SJCRH30 (cell line): ENCODE measurements at regions not wholly inside any gene's neighbourhood (a gene's known extent, or its start where the extent isn't known, plus 50 kb on each side); places are given as distances from the start of the nearest gene placed in this dataset.
A peak's percentile ranks its signal among the peaks of the same experiment; 100 is the strongest.
"Not testable (repeated sequence)": the region's sequence is repeated elsewhere in the genome, so short reads cannot be mapped to it uniquely, and the experiment has no call there.

ENCODE experiments used
- DNase-seq, 2 experiments: peaks; one replicate each; pipeline ENCODE4 v3.0.0-alpha.2; 2015 to 2020
- H3K27ac ChIP-seq: fragments of 250-450 bp; sonication (Bioruptor Pico); 2 replicates; pipeline ENCODE4 v1.5.1; 2020; ENCODE audit warnings: mild to moderate bottlenecking, moderate library complexity
- H3K27me3 ChIP-seq: fragments of 250-450 bp; sonication (Bioruptor Pico); 2 replicates; pipeline ENCODE4 v1.5.1; 2020; ENCODE audit warnings: mild to moderate bottlenecking, moderate library complexity
- H3K36me3 ChIP-seq: fragments of 250-450 bp; sonication (Bioruptor Pico); 2 replicates; pipeline ENCODE4 v1.5.1; 2020; ENCODE audit warnings: mild to moderate bottlenecking, moderate library complexity
- H3K4me1 ChIP-seq: fragments of 250-450 bp; sonication (Bioruptor Pico); 2 replicates; pipeline ENCODE4 v1.5.1; 2020; ENCODE audit warnings: mild to moderate bottlenecking, moderate library complexity
- H3K4me3 ChIP-seq: fragments of 250-450 bp; sonication (Bioruptor Pico); 2 replicates; pipeline ENCODE4 v1.5.1; 2020; ENCODE audit warnings: mild to moderate bottlenecking, moderate library complexity
- H3K9me3 ChIP-seq: fragments of 250-450 bp; sonication (Bioruptor Pico); replicated peaks from 2 replicates; pipeline ENCODE4 v1.5.1; 2020; ENCODE audit warnings: mild to moderate bottlenecking, moderate library complexity

DNA sequence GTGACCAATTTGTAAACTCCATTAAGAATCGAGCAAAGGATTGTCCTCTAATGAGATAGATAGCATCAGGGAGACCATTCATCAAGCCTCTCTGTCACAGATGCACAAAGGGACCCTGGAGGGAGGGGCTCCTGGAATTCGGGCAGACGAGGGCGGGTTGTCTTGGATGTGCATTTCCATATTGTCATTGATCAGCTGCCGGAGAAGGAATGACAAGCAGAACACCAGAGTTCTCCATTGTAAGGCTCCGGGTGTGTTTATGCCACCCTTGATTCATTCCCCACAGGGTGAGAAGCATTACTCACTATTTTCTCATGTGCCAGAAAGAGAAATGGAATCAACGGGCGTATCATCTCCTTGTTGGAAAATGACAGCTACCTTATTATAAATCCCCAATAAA is 167.5 kb downstream of the EBLN2 start:
- Histone ChIP-seq H3K4me1 (peaks cover 3% of the 10 kb centered on the region; the same call in 1 of the 2 replicates), H3K27ac (no peak overlapping the region), H3K4me3 (no peak overlapping the region), H3K36me3 (no peaks in the 10 kb centered on the region), H3K27me3 (no peaks in the 10 kb centered on the region), H3K9me3 (no peaks in the 10 kb centered on the region)
- DNase-seq = no peak

- Histone ChIP-seq H3K4me3 (no peak overlapping the region), H3K36me3 (no peaks in the 10 kb centered on the region), H3K9me3 (no peaks in the 10 kb centered on the region), H3K27ac (no peak overlapping the region), H3K27me3 (no peaks in the 10 kb centered on the region), H3K4me1 (peaks cover 18% of the 10 kb centered on the region)
- no peak for DNase-seq
Measured at GRCh38 chr3:73234354-73235014, 173.0 kb downstream of the EBLN2 start.

DNA sequence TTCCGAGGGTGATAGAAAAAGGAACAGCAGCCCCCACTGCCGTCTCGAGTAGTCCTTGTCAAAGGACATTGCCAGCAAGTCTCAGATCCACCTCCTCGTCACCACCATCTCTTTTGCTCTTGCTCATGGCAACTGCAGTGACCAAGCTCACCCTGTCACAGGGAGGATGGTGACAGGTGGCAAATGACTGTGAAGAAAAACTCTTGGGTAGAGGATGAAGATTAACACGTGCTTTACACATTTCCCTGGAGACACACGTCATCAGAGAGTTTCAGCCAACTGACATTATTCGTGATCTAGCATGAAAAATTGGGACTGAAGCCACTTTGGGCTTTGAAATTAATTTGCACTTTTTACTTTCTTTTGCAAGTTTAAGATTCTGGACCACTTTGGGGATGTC is 174.3 kb downstream of the EBLN2 start:
- H3K4me3 ChIP-seq = no peak overlapping the region
- peak overlapping the region; percentile 61 for H3K27ac ChIP-seq
- DNase-seq = peak; percentile 44 to 67
- no peaks in the 10 kb centered on the region for H3K36me3 ChIP-seq
- no peaks in the 10 kb centered on the region for H3K9me3 ChIP-seq
- no peaks in the 10 kb centered on the region for H3K27me3 ChIP-seq
- peaks cover 18% of the 10 kb centered on the region for H3K4me1 ChIP-seq

DNA sequence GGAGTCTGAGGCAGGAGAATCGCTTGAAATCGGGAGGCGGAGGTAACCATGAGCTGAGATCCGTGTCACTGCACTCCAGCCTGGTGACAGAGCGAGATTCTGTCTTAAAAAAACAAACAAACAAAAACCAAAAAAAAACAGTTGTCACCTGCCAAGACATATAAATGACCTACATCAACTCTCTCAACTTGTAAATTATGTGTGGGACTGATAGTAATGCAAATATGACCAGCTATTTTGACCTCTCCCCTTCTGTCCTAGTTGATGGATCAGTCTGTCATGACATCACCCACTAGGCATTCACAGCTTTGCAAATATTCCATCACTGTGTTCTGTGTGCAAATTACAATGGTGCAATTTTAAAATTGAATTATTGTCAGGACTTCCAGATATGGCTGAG is 175.4 kb downstream of the EBLN2 start:
- no peaks in the 10 kb centered on the region for H3K9me3 ChIP-seq
- H3K27me3 ChIP-seq = no peaks in the 10 kb centered on the region
- no peaks in the 10 kb centered on the region for H3K36me3 ChIP-seq
- H3K27ac ChIP-seq = peak overlapping the region; percentile 61; the same call in 1 of the 2 replicates
- H3K4me3 ChIP-seq = no peak overlapping the region
- peaks cover 18% of the 10 kb centered on the region for H3K4me1 ChIP-seq
- DNase-seq = peak in 1 of 2 experiments; percentile 8

- Histone ChIP-seq H3K4me3 (no peak overlapping the region), H3K9me3 (no peaks in the 10 kb centered on the region), H3K4me1 (no peaks in the 10 kb centered on the region), H3K36me3 (no peaks in the 10 kb centered on the region), H3K27ac (no peak overlapping the region), H3K27me3 (no peaks in the 10 kb centered on the region)
- no peak for DNase-seq
Measured at GRCh38 chr3:73243740-73244139, 182.3 kb downstream of the EBLN2 start.

DNA sequence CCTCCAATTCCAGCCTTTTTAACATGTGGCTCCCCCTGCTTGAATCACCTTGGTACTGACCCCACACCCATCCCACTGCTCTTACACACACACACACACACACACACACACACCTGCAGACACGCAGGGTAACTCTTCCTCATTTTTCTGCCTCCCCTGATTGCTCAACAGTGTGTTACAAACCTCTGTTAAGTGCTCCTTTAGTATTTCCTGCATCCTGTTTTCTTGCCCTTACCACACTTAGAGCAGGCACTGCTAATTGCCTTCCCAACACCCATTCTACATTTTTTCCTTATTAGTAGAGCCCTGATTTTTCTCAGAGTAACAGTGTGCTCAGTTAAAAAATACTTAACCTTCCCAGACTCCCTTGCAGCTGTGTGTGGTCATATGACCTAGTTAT is 184.0 kb downstream of the EBLN2 start:
- no peak overlapping the region for H3K27ac ChIP-seq
- no peak for DNase-seq
- no peaks in the 10 kb centered on the region for H3K9me3 ChIP-seq
- H3K36me3 ChIP-seq = no peaks in the 10 kb centered on the region
- no peaks in the 10 kb centered on the region for H3K4me1 ChIP-seq
- H3K4me3 ChIP-seq = no peak overlapping the region
- no peaks in the 10 kb centered on the region for H3K27me3 ChIP-seq

DNA sequence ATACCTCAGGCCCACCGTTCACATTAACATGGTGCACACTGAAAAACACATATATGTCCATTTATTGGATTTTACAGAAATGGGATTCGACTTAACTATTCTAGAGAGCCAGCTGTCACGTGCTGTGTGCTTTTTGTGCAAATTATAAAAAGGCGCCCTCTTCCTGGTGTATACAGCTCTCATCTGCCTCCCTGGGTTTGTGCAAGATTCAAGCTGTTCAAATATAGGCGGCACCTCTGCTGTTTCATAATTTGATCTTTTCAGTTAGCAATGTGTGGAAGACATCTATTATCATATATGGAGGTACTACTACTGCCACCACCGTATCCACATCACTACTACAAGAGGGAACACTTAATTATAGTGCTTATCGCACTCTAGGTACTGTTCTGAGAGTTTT is 187.6 kb downstream of the EBLN2 start:
- no peaks in the 10 kb centered on the region for H3K27me3 ChIP-seq
- no peak overlapping the region for H3K4me3 ChIP-seq
- H3K36me3 ChIP-seq = no peaks in the 10 kb centered on the region
- DNase-seq = no peak
- no peaks in the 10 kb centered on the region for H3K9me3 ChIP-seq
- H3K27ac ChIP-seq = no peak overlapping the region
- H3K4me1 ChIP-seq = no peaks in the 10 kb centered on the region

GRCh38 chr3:73254062-73254461 is 192.6 kb downstream of the EBLN2 start:
- Histone ChIP-seq H3K36me3 (no peaks in the 10 kb centered on the region), H3K4me3 (no peak overlapping the region), H3K27ac (no peak overlapping the region), H3K27me3 (no peaks in the 10 kb centered on the region), H3K9me3 (no peaks in the 10 kb centered on the region), H3K4me1 (no peaks in the 10 kb centered on the region)
- DNase-seq = no peak

DNA sequence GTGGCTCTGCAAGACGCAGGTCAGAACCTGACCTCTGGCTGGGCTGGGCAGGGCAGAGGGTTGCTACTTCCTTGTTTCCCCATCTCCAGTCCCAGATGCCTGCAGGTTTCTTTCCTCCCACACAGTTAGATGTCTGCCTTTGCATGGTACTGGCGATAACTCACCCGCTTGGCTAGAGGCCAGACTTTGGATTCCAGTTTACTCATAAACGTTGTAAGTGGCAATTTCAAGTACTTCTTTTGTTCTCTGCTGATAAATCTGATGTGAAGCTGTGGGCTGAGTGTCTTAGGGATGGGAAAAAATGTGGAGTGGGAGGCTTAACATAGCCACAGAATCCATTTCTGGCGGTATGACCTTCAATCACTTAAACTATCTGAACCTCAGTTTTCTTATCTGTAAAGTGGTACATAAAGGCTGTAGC is 194.2 kb downstream of the EBLN2 start:
- no peaks in the 10 kb centered on the region for H3K9me3 ChIP-seq
- no peak overlapping the region for H3K4me3 ChIP-seq
- no peaks in the 10 kb centered on the region for H3K27me3 ChIP-seq
- H3K4me1 ChIP-seq = no peaks in the 10 kb centered on the region
- no peaks in the 10 kb centered on the region for H3K36me3 ChIP-seq
- DNase-seq = peak; percentile 21 to 27
- H3K27ac ChIP-seq = no peak overlapping the region

DNA sequence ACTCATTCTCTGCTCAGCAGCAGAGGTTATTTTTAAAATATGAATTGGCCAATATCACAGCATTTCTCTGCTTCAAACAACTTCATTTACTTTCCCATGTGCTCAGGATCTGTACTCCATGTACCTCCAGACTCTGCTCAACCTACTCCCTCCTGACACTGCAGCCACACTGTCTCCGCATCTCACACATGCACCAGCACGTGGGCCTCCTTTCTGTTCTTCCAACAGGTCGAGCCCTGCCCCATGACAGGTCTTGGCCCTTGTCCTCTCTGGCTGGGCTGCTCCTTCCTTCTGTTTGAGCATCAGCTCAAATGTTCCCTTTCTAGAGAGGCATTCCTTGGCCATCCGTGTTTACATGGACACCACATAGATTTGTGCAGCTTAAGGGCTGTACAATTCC is 195.7 kb downstream of the EBLN2 start:
- no peak overlapping the region for H3K4me3 ChIP-seq
- H3K36me3 ChIP-seq = no peaks in the 10 kb centered on the region
- H3K4me1 ChIP-seq = no peaks in the 10 kb centered on the region
- H3K27me3 ChIP-seq = no peaks in the 10 kb centered on the region
- no peak overlapping the region for H3K27ac ChIP-seq
- no peaks in the 10 kb centered on the region for H3K9me3 ChIP-seq
- DNase-seq = peak in 1 of 2 experiments; percentile 16

DNA sequence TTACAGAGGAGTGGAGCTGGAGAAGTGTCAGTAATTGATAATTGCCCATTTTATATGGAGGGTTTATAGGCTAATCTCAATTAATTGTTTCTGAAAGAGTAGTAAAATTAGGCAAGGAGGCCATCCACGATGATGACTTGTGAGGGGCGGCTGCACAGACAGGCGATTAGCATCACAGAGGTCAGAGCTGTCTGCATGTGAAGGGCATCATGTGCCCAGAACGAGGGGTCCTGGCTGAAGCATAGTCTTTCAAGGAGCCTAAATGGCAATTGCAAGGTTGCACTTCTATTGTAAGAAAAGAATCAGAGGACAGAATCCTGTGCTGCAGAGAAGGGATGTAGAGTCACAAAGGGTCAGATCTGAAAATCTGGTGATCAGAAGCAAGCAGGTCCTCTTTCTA is 196.6 kb downstream of the EBLN2 start:
- no peak overlapping the region for H3K4me3 ChIP-seq
- no peaks in the 10 kb centered on the region for H3K36me3 ChIP-seq
- DNase-seq = no peak
- H3K4me1 ChIP-seq = no peaks in the 10 kb centered on the region
- no peaks in the 10 kb centered on the region for H3K27me3 ChIP-seq
- H3K27ac ChIP-seq = no peak overlapping the region
- H3K9me3 ChIP-seq = no peaks in the 10 kb centered on the region

- Histone ChIP-seq H3K27me3 (no peaks in the 10 kb centered on the region), H3K27ac (no peak overlapping the region), H3K36me3 (no peaks in the 10 kb centered on the region), H3K9me3 (no peaks in the 10 kb centered on the region), H3K4me1 (no peaks in the 10 kb centered on the region), H3K4me3 (no peak overlapping the region)
- DNase-seq = no peak
Measured at GRCh38 chr3:73259291-73259690, 197.8 kb downstream of the EBLN2 start.

DNA sequence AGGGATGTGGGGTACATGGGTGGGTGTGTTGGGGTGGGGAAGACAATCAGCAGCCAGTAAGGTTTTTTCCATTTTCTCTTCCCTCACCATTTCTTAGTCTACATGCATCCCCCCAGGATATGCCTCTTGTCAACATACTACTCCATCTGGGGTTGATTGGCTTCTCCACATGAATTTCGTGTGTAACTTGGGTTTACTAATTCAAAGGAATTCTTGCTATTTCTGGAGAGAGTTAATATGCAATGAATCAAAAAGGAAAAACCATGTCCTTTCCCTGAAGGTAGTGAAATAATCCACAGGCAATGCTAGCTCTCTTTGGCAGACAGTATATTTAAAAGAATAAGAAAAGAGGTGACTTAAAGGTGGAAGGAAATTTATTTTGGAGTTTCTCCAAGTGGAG is 198.4 kb downstream of the EBLN2 start:
- Histone ChIP-seq H3K4me3 (no peak overlapping the region), H3K9me3 (no peaks in the 10 kb centered on the region), H3K36me3 (no peaks in the 10 kb centered on the region), H3K4me1 (no peaks in the 10 kb centered on the region), H3K27me3 (no peaks in the 10 kb centered on the region), H3K27ac (no peak overlapping the region)
- no peak for DNase-seq

DNA sequence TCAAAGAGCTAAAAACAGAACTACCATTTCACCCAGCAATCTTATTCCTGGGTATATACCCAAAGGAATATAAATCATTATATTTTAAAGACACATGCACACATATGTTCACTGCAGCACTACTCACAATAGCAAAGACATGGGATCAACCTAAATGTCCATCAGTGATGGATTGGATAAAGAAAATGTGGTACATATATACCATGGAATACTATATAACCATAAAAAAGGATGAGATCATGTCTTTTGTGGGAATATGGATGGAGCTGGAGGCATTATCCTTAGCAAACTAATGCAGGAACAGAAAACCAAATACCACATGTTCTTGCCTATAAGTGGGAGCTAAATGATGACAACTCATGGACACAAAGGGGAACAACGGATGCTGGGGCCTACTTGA is 205.1 kb downstream of the EBLN2 start:
- not testable (repeated sequence) for H3K27ac ChIP-seq, H3K27me3 ChIP-seq, H3K4me3 ChIP-seq, H3K9me3 ChIP-seq, H3K36me3 ChIP-seq, DNase-seq
- H3K4me1 ChIP-seq = peaks cover 14% of the 10 kb centered on the region

DNA sequence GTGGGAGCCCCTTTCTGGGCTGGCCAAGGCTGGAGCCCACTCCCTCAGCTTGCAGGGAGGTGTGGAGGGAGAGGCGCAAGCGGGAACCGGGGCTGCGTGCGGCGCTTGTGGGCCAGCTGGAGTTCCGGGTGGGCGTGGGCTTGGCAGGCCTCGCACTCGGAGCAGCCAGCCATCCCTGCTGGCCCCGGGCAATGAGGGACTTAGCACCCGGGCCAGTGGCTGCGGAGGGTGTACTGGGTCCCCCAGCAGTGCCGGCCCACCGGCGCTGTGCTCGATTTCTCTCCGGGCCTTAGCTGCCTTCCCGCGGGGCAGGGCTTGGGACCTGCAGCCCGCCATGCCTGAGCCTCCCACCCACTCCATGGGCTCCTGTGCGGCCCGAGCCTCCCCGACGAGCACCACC is 207.7 kb downstream of the EBLN2 start:
- peaks cover 14% of the 10 kb centered on the region for H3K4me1 ChIP-seq
- not testable (repeated sequence) for H3K4me3 ChIP-seq, H3K27ac ChIP-seq, H3K36me3 ChIP-seq, H3K9me3 ChIP-seq, H3K27me3 ChIP-seq, DNase-seq

DNA sequence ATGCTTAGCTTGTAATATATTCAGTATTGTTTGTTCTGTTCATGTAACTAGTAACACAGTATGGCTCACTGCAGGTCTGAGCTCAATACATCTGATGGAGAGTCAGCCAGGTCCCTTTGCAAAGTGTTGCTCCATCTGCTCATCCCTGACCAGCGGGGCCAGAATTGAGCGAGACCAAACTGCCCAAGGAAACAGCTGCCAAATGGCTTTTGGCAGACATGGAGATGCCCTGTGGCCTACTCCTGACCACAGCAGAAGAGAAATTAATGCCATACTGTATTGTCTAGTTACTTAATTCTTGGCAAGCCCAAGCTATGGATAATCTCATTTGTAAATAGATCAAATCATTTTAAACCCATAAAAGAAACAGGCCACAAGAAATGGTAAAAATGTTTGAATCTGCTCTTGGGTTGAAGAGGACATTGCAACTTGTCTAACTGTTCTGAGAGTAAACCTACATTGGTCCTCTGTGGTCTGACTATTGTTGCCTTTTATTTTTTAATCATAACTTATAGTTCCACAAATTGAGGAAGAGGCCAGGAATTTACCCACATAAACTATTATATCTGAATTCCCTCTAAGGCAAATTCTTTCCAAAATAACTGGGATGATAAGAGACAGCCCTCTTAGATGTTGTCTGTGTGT is 209.5 kb downstream of the EBLN2 start:
- peaks cover 14% of the 10 kb centered on the region for H3K4me1 ChIP-seq
- H3K27ac ChIP-seq = peak overlapping the region; percentile 56
- H3K36me3 ChIP-seq = no peaks in the 10 kb centered on the region
- peak; percentile 84 to 88 for DNase-seq
- H3K27me3 ChIP-seq = no peaks in the 10 kb centered on the region
- no peaks in the 10 kb centered on the region; the same call in 1 of the 2 replicates for H3K9me3 ChIP-seq
- H3K4me3 ChIP-seq = no peak overlapping the region
